IMR-90 (cell line): ENCODE measurements at regions not wholly inside any gene's neighbourhood (a gene's known extent, or its start where the extent isn't known, plus 50 kb on each side); places are given as distances from the start of the nearest gene placed in this dataset.

Experiments
- ATAC-seq: fragments of 200-7000 bp; cut with Tn5 transposase; 2 replicates; pipeline ENCODE4 v1.9.1; 2020; ENCODE audit warnings: low read depth, mild to moderate bottlenecking, moderate library complexity
- BruUV-seq: library from RNA; stranded (reverse); fragments of 400-500 nt; replicated peaks from 2 replicates; lab custom pipeline; 2021; lab: Mats Ljungman, UMichigan
- CTCF ChIA-PET: fragments of 300-600 bp; formaldehyde crosslinking; extraction: SDS; loops from one replicate; lab custom pipeline; 2021; ENCODE audit warnings: antibody characterized with exemption; lab: Yijun Ruan, JAX
- POLR2A ChIA-PET: fragments of 300-600 bp; sonication (Branson Sonifier 250); formaldehyde crosslinking; loops from one replicate; lab custom pipeline; 2022; ENCODE audit warnings: antibody characterized with exemption; ENCODE audit not compliant: unreplicated experiment; lab: Charles Lee
- DNase-seq: peaks from one replicate; pipeline ENCODE4 v3.0.0; 2013
- H2AFZ ChIP-seq: replicated peaks from 2 replicates; pipeline ENCODE3; 2013; ENCODE audit warnings: low read length, mild to moderate bottlenecking; ENCODE audit not compliant: poor library complexity
- H2AK5ac ChIP-seq: 2 replicates; pipeline ENCODE4 v1.6.1; 2013; ENCODE audit warnings: low read depth, low read length, inconsistent platforms
- H2AK9ac ChIP-seq: replicated peaks from 2 replicates; pipeline ENCODE3; 2013; ENCODE audit warnings: mild to moderate bottlenecking, low read depth, low read length, moderate library complexity; ENCODE audit not compliant: poor library complexity
- H2BK120ac ChIP-seq: 2 replicates; pipeline ENCODE4 v1.6.1; 2013; ENCODE audit warnings: low read depth, low read length, inconsistent platforms
- H2BK15ac ChIP-seq: 3 replicates; pipeline ENCODE4 v1.6.1; 2013; ENCODE audit warnings: low read depth, low read length, inconsistent platforms
- H2BK20ac ChIP-seq: 2 replicates; pipeline ENCODE4 v1.6.1; 2013; ENCODE audit warnings: low read depth, mild to moderate bottlenecking, inconsistent platforms, low read length, moderate library complexity
- H2BK5ac ChIP-seq: 2 replicates; pipeline ENCODE4 v1.6.1; 2013; ENCODE audit warnings: mild to moderate bottlenecking, low read depth, low read length, inconsistent platforms; ENCODE audit not compliant: poor library complexity, severe bottlenecking
- H3K14ac ChIP-seq: replicated peaks from 2 replicates; pipeline ENCODE4 v1.6.1; 2013; ENCODE audit warnings: low read depth, low read length, inconsistent platforms
- H3K18ac ChIP-seq: 2 replicates; pipeline ENCODE4 v1.6.1; 2013; ENCODE audit warnings: low read depth, low read length, control low read depth
- H3K23ac ChIP-seq: 2 replicates; pipeline ENCODE4 v1.6.1; 2013; ENCODE audit warnings: low read depth, low read length, inconsistent platforms
- H3K27ac ChIP-seq: 2 replicates; pipeline ENCODE4 v1.5.1; 2013; ENCODE audit warnings: mild to moderate bottlenecking, control low read depth, low read length; ENCODE audit not compliant: insufficient read depth
- H3K27me3 ChIP-seq: 2 replicates; pipeline ENCODE4 v1.6.1; 2013; ENCODE audit warnings: low read length; ENCODE audit not compliant: control insufficient read depth, insufficient read depth
- H3K36me3 ChIP-seq: 2 replicates; pipeline ENCODE4 v1.6.1; 2013; ENCODE audit warnings: low read length, mixed read lengths; ENCODE audit not compliant: control insufficient read depth, insufficient read depth
- H3K4ac ChIP-seq: 2 replicates; pipeline ENCODE4 v1.6.1; 2013; ENCODE audit warnings: low read depth, low read length, inconsistent platforms
- H3K4me1 ChIP-seq: 2 replicates; pipeline ENCODE4 v1.6.1; 2013; ENCODE audit warnings: low read length, mixed read lengths; ENCODE audit not compliant: control insufficient read depth, insufficient read depth
- H3K4me2 ChIP-seq: 2 replicates; pipeline ENCODE4 v1.6.1; 2013; ENCODE audit warnings: low read depth, mild to moderate bottlenecking, control low read depth, low read length, moderate library complexity
- H3K4me3 ChIP-seq: 2 replicates; pipeline ENCODE4 v1.5.1; 2013; ENCODE audit warnings: low read depth, mild to moderate bottlenecking, control low read depth, low read length, moderate library complexity; ENCODE audit not compliant: insufficient read depth
- H3K56ac ChIP-seq: 2 replicates; pipeline ENCODE4 v1.6.1; 2013; ENCODE audit warnings: low read length, inconsistent platforms; ENCODE audit not compliant: insufficient read depth; ENCODE audit errors: extremely low read depth
- H3K79me1 ChIP-seq, 2 experiments: 2 replicates each; pipeline ENCODE4 v1.6.1; 2013; ENCODE audit warnings: low read length in 2 of 2, inconsistent platforms in 1 of 2, low read depth in 1 of 2
- H3K9ac ChIP-seq: 2 replicates; pipeline ENCODE4 v1.6.1; 2013; ENCODE audit warnings: low read depth, low read length, control low read depth
- H3K9me1 ChIP-seq: 2 replicates; pipeline ENCODE4 v1.6.1; 2013; ENCODE audit warnings: low read length, inconsistent platforms; ENCODE audit not compliant: insufficient read depth
- H3K9me3 ChIP-seq: 2 replicates; pipeline ENCODE4 v1.6.1; 2013; ENCODE audit warnings: low read length; ENCODE audit not compliant: control insufficient read depth, insufficient read depth
- H4K20me1 ChIP-seq: 2 replicates; pipeline ENCODE4 v1.6.1; 2013; ENCODE audit warnings: low read length, inconsistent platforms; ENCODE audit not compliant: insufficient read depth
- H4K5ac ChIP-seq: 2 replicates; pipeline ENCODE4 v1.6.1; 2013; ENCODE audit warnings: mild to moderate bottlenecking, low read depth, low read length, control low read depth
- H4K8ac ChIP-seq, 2 experiments: 2 replicates each; pipeline ENCODE4 v1.6.1; 2013; ENCODE audit warnings: low read depth in 2 of 2, low read length in 2 of 2, control low read depth in 1 of 2, inconsistent platforms in 1 of 2
- H4K91ac ChIP-seq: 2 replicates; pipeline ENCODE4 v1.6.1; 2013; ENCODE audit warnings: low read depth, low read length, inconsistent platforms; ENCODE audit not compliant: insufficient read depth
- CHD1 ChIP-seq: IDR thresholded peaks from 2 replicates; pipeline ENCODE4 v1.6.1; 2012; ENCODE audit warnings: low read depth, low read length, improper control_type of control experiment
- FOS ChIP-seq: fragments of 150-350 bp; IDR thresholded peaks from 2 replicates; pipeline ENCODE4 v1.6.1; 2016; ENCODE audit warnings: low read depth, low read length
- MAFK ChIP-seq: IDR thresholded peaks from 2 replicates; pipeline ENCODE4 v1.6.1; 2012; ENCODE audit warnings: low read depth, low read length, improper control_type of control experiment
- MAZ ChIP-seq: IDR thresholded peaks from 2 replicates; pipeline ENCODE4 v1.6.1; 2012; ENCODE audit warnings: low read depth, mild to moderate bottlenecking, low read length, improper control_type of control experiment, moderate library complexity, borderline replicate concordance
- MXI1 ChIP-seq: IDR thresholded peaks from 2 replicates; pipeline ENCODE4 v1.6.1; 2012; ENCODE audit warnings: low read depth, mild to moderate bottlenecking, low read length, moderate library complexity, borderline replicate concordance
- NFE2L2 ChIP-seq: fragments of 150-350 bp; IDR thresholded peaks from 2 replicates; pipeline ENCODE4 v1.6.1; 2016; ENCODE audit warnings: low read depth, mild to moderate bottlenecking, low read length
- POLR2A ChIP-seq: IDR thresholded peaks from 2 replicates; pipeline ENCODE4 v1.6.1; 2012; ENCODE audit warnings: mild to moderate bottlenecking, low read depth, low read length
- WGBS, 2 experiments: methylation state at CpG; one replicate each; pipeline versions ENCODE4 v1.1.5 to v1.1.7; 2013; ENCODE audit warnings: missing lambda C conversion rate in 2 of 2; ENCODE audit not compliant: insufficient read length in 1 of 2; ENCODE audit errors: extremely low coverage in 2 of 2; 5-methylcytosine and 5-hydroxymethylcytosine counted together
- dilution Hi-C: fragments of 300-500 bp; cut with HindIII; formaldehyde crosslinking; loops from one replicate; pipeline ENCODE4 v1.14.3; 2018; ENCODE audit warnings: low sequenced_read_pairs; ENCODE audit not compliant: unreplicated experiment
- in situ Hi-C: fragments of 300-500 bp; cut with MboI; formaldehyde crosslinking; loops from 3 replicates; pipeline ENCODE4 v1.14.3; 2019; ENCODE audit warnings: low sequenced_read_pairs, inconsistent platforms, mixed read lengths
- intact Hi-C: fragments of 100-400 bp; cut with micrococcal nuclease; formaldehyde crosslinking; loops from 2 replicates; pipeline ENCODE4 v1.10.0; 2022

DNA sequence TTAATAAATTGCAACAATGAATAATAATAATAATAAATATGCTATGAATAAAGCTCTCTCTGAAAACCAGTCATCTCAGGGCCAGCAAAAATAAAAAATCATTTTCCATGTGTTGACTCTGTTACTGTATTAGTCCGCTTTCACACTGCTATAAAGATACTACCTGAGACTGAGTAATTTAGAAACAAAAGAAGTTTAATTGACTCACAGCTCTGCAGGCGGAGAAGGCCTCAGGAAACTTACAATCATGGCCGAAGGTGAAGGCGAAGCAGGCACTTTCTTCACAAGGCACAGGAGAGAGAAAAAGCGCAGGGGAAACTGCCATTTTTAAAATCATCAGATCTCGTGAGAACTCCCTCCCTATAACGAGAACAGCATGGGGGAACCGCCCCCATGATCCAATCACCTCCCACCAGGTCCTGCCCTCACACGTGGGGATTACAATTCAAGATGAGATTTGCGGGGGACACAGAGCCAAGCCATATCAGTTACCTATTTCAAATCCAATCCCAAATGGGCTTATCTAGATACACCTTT is 224.1 kb downstream of the IGSF11 start:
- no peak for DNase-seq
- Histone ChIP-seq H2AK5ac (no peak overlapping the region), H3K9me3 (no peaks in the 10 kb centered on the region), H4K5ac (no peak overlapping the region), H2BK20ac (no peak overlapping the region), H3K4me3 (no peak overlapping the region), H3K36me3 (no peaks in the 10 kb centered on the region), H3K79me1 (no peaks in the 10 kb centered on the region), H2AFZ (no peak overlapping the region), H3K4ac (no peak overlapping the region), H2AK9ac (no peak overlapping the region), H3K9me1 (no peaks in the 10 kb centered on the region), H2BK5ac (no peak overlapping the region), H3K14ac (no peak overlapping the region), H4K20me1 (no peaks in the 10 kb centered on the region), H3K4me2 (no peak overlapping the region), H4K8ac (no peak overlapping the region), H3K18ac (no peak overlapping the region), H2BK15ac (no peak overlapping the region), H2BK120ac (no peak overlapping the region), H3K23ac (no peak overlapping the region), H3K27ac (no peak overlapping the region), H3K27me3 (peaks cover 1% of the 10 kb centered on the region; the same call in 1 of the 2 replicates), H4K91ac (no peak overlapping the region), H3K56ac (no peak overlapping the region), H3K9ac (no peak overlapping the region), H3K4me1 (no peaks in the 10 kb centered on the region)
- TF ChIP-seq FOS (no peak), POLR2A (no peak), MXI1 (no peak), MAZ (no peak), CHD1 (no peak), NFE2L2 (no peak), MAFK (no peak)
- ATAC-seq = no peak
- intact Hi-C loops (loop anchor here (10.0 kb wide), 1 partner anchor 1286 kb away; no protein-coding TSS in a partner anchor), in situ Hi-C loops (no loop called here), dilution Hi-C loops (no loop called here)
- CTCF ChIA-PET = no interaction called here
- WGBS, 2 experiments = 40% methylated on average over 1 of the region's 10 CpGs; no CpG with 5 or more reads in 1 of the 2 experiments
- POLR2A ChIA-PET = no interaction called here
- BruUV-seq = no TSS peak
